ENCODE measurements at regions not wholly inside any gene's neighbourhood (a gene's known extent, or its start where the extent isn't known, plus 50 kb on each side); places are given as distances from the start of the nearest gene placed in this dataset.
"Not testable (repeated sequence)": the region's sequence is repeated elsewhere in the genome, so short reads cannot be mapped to it uniquely, and the experiment has no call there.

DNA sequence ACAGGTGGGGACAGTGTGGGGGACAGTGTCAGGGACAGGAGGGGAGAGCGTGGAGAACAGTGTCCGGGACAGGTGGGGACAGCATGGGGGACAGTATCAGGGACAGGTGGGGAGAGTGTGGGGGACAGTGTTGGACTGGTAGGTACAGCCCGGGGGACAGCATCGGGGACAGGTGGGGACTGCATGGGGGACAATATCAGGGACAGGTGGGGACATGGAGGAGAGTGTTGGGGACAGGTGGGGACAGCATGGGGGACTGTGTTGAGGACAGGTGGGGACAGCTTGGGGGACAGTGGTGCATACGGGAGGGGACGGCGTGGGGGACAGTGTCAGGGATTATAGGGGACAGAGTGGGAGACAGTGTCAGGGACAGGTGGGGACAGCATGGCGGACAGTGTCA, 212.3 kb downstream of the TMEM121 start:
- Histone ChIP-seq H3K27ac (no peak overlapping the region), H3K9me3 (no peaks in the 10 kb centered on the region), H3K27me3 (no peaks in the 10 kb centered on the region), H3K36me3 (no peaks in the 10 kb centered on the region), H3K4me3 (no peak overlapping the region), H3K4me1 (no peaks in the 10 kb centered on the region)
- TF ChIP-seq POLR2AphosphoS5 (IDR thresholded peaks at IDR 0.05): no peak
- no peak for TF ChIP-seq CTCF (IDR thresholded peaks at IDR 0.05)
- no peak for TF ChIP-seq EP300 (IDR thresholded peaks at IDR 0.05)
- TF ChIP-seq POLR2A (IDR thresholded peaks at IDR 0.05): no peak
- WGBS: 89% methylated on average over 8 of the region's 8 CpGs
- DNase-seq (ENCODE audit: low spot score in 2 of 2): peak in 1 of 2 donors; percentile 71

DNA sequence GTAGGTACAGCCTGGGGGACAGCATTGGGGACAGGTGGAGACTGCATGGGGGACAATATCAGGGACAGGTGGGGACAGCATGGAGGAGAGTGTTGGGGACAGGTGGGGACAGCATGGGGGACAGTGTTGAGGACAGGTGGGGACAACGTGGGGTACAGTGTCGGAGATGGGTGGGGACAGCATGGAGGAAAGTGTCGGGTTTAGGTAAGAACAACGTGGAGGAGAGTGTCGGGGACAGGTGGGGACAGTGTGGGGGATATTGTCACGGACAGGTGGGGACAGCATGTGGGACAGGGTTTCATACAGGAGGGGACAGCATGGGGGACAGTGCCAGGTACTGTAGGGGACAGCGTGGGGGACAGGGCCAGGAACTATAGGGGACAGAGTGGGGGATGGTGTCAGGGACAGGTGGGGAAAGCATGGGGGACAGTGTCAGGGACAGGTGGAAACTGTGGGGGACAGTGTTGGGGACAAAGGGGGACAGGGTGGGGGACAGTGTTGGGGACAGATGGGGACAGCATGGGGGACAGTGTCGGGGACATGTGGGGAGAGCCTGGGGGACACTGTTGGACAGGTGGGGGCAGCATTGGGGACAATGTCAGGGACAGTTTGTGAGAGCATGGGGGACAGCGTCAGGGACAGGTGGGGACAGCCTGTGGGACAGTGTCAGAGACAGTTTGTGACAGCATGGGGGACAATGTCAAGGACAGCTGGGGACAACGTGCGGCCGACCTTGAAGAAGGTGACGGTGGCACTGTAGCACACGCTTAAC, 213.1 kb downstream of the TMEM121 start:
- H3K27me3 ChIP-seq: no peaks in the 10 kb centered on the region
- no peak overlapping the region for H3K4me3 ChIP-seq
- TF ChIP-seq POLR2A (IDR thresholded peaks at IDR 0.05) (no peak), POLR2AphosphoS5 (IDR thresholded peaks at IDR 0.05) (no peak), CTCF (IDR thresholded peaks at IDR 0.05) (no peak)
- WGBS: 83% methylated on average over 14 of the region's 14 CpGs
- no peaks in the 10 kb centered on the region for H3K36me3 ChIP-seq
- H3K4me1 ChIP-seq: no peaks in the 10 kb centered on the region
- peak in 1 of 2 donors; percentile 64 for DNase-seq (ENCODE audit: low spot score in 2 of 2)
- no peak overlapping the region for H3K27ac ChIP-seq
- H3K9me3 ChIP-seq: no peaks in the 10 kb centered on the region

DNA sequence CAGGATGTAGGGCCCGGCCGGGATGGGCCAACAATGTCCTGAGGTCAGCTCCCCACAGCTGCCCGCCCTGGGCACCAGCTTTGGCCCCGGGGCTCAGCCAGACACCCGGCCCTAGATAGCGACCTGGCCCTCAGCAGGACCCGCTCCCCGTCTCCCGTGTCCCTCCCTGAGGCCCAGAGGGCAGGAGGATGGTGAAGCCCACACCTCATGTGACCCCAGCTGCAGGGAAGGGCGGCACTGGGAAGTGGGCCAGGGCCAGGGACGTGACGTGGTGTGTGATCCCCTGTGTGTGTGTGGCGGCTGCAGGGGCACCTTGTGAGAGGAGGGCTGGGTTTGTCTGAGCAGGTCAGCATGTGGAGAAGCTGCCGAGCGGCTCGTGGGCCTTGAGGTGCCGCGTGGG, 213.9 kb downstream of the TMEM121 start:
- not testable (repeated sequence) for H3K9me3 ChIP-seq, H3K36me3 ChIP-seq, H3K4me1 ChIP-seq, H3K27me3 ChIP-seq, H3K27ac ChIP-seq, H3K4me3 ChIP-seq
- no CpG with 5 or more reads among the region's 18 CpGs for WGBS
- DNase-seq (ENCODE audit: low spot score in 2 of 2): peak in 1 of 2 donors; percentile 40

GRCh38 chr14:105740961-105741360, 214.6 kb downstream of the TMEM121 start:
- not testable (repeated sequence) for DNase-seq (ENCODE audit: low spot score in 2 of 2); H3K4me3 ChIP-seq; H3K36me3 ChIP-seq; H3K27me3 ChIP-seq; H3K27ac ChIP-seq; H3K9me3 ChIP-seq; H3K4me1 ChIP-seq
- no CpG with 5 or more reads among the region's 14 CpGs for whole genome bisulfite sequencing

DNA sequence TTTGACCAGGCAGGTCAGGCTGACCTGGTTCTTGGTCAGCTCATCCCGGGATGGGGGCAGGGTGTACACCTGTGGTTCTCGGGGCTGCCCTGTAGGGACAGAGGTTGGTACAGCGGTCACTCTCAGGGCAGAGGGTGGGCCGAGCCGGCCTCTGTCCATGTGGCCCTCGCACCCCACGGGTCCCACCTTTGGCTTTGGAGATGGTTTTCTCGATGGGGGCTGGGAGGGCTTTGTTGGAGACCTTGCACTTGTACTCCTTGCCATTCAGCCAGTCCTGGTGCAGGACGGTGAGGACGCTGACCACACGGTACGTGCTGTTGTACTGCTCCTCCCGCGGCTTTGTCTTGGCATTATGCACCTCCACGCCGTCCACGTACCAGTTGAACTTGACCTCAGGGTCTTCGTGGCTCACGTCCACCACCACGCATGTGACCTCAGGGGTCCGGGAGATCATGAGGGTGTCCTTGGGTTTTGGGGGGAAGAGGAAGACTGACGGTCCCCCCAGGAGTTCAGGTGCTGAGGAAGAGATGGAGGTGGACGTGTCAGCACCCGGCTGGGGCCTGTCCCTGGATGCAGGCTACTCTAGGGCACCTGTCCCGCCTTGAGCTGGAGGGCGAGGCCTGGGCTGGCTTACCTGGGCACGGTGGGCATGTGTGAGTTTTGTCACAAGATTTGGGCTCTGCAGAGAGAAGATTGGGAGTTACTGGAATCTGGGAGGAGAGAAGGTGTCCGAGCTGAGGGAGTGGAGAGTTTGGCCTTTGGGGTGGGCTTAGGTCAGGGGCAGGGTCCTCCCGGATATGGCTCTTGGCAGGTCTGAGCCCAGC, 215.5 kb downstream of the TMEM121 start:
- not testable (repeated sequence) for H3K4me1 ChIP-seq, H3K27ac ChIP-seq, H3K9me3 ChIP-seq, H3K27me3 ChIP-seq, H3K36me3 ChIP-seq, H3K4me3 ChIP-seq
- peak in 1 of 2 donors; percentile 59 for DNase-seq (ENCODE audit: low spot score in 2 of 2)
- 87% methylated on average over 19 of the region's 29 CpGs for WGBS

GRCh38 chr14:105742531-105742848, 216.1 kb downstream of the TMEM121 start:
- H3K4me1 ChIP-seq: no peaks in the 10 kb centered on the region
- WGBS: no CpG with 5 or more reads among the region's 7 CpGs
- peak in 1 of 2 donors; percentile 65 for DNase-seq (ENCODE audit: low spot score in 2 of 2)
- no peaks in the 10 kb centered on the region for H3K9me3 ChIP-seq
- peaks cover 4% of the 10 kb centered on the region for H3K27me3 ChIP-seq
- TF ChIP-seq POLR2AphosphoS5 (IDR thresholded peaks at IDR 0.05) (no peak), EP300 (IDR thresholded peaks at IDR 0.05) (no peak), POLR2A (IDR thresholded peaks at IDR 0.05) (no peak), CTCF (IDR thresholded peaks at IDR 0.05) (no peak)
- H3K27ac ChIP-seq: no peak overlapping the region
- no peaks in the 10 kb centered on the region for H3K36me3 ChIP-seq
- no peak overlapping the region for H3K4me3 ChIP-seq

DNA sequence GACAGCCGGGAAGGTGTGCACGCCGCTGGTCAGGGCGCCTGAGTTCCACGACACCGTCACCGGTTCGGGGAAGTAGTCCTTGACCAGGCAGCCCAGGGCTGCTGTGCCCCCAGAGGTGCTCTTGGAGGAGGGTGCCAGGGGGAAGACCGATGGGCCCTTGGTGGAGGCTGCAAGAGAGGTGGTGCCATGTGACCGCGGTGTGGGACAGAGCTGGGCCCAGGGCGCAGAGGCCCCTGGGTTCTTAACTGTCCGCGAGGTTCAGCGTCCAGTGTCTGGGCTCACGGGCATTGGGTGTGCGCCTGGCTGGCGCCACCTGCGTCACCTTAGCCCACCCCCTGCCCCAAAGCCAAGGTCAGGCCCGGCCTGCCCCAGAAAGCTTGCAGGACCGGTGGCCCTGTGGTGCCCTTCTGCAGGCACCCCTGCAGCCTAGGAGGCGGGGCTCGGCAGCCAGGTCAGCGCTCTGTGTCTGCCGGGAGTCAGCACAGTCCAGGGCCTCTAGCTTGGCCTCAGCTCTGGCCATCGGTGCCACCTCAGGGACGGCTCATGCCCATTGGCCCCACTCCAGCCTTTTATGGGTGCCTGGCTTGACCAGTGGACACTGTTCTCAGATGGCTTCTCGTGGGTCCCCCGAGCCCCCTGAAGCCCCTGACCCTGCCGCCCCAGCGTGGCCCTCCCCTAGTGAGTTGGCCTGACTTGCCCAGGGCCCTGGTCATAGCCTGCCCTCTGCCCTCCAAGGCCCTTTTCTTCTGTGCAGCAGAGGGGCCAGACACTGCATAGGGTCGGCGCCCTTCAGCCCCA, 216.7 kb downstream of the TMEM121 start:
- not testable (repeated sequence) for H3K27ac ChIP-seq, H3K4me1 ChIP-seq, H3K27me3 ChIP-seq, H3K4me3 ChIP-seq, H3K36me3 ChIP-seq, H3K9me3 ChIP-seq
- DNase-seq (ENCODE audit: low spot score in 2 of 2): peak in 1 of 2 donors; percentile 72
- 83% methylated on average over 10 of the region's 33 CpGs for WGBS

GRCh38 chr14:105744213-105744787, 217.9 kb downstream of the TMEM121 start:
- not testable (repeated sequence) for DNase-seq (ENCODE audit: low spot score in 2 of 2); H3K27me3 ChIP-seq; H3K4me1 ChIP-seq; H3K9me3 ChIP-seq; H3K36me3 ChIP-seq; H3K27ac ChIP-seq; H3K4me3 ChIP-seq
- WGBS: 55% methylated on average over 6 of the region's 10 CpGs
